ENCODE measurements at regions not wholly inside any gene's neighbourhood (a gene's known extent, or its start where the extent isn't known, plus 50 kb on each side); places are given as distances from the start of the nearest gene placed in this dataset.

DNA sequence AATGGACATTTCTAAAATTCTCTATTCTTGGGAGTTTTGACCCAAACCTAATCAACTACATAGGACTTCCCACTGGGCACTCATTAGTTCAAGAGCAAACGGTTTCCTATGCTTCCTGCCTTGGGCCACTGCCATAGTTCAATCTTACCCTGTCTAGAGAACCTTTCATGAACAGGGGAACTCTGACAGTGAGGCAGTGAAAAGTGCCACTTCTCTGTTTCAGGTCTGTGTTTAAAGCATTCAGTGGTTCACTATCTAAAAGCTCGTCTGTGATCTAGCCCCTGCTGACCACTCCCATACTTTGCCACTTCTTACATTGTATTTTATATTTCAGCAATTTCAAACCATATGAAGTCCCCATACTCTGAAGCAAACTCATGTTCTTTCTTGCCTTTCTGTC is 122.7 kb upstream of the IGF1 start:
- Histone ChIP-seq H2BK120ac (replicated peaks; ENCODE audit: low read depth, low read length) (no peak overlapping the region), H4K20me1 (replicated peaks in 1 of 2; ENCODE audit: control insufficient read depth in 1 of 2, insufficient read depth in 2 of 2, low read length in 2 of 2) (no peaks in the 10 kb centered on the region), H4K5ac (ENCODE audit: insufficient read length, low read depth, low read length) (no peak overlapping the region), H3K14ac (ENCODE audit: insufficient read length) (no peak overlapping the region), H2BK15ac (ENCODE audit: low read length) (no peak overlapping the region), H3K23me2 (ENCODE audit: low read depth, low read length) (no peaks in the 10 kb centered on the region), H3K4ac (replicated peaks; ENCODE audit: insufficient read length, low read depth, low read length) (no peak overlapping the region), H3K4me1 (replicated peaks in 1 of 4; ENCODE audit: control insufficient read depth in 3 of 4, insufficient read depth in 4 of 4, low read length in 3 of 4) (no peaks in the 10 kb centered on the region), H3K23ac (ENCODE audit: insufficient read length) (no peak overlapping the region), H3K27ac (ENCODE audit: low read depth, low read length) (no peak overlapping the region), H3K79me1 (ENCODE audit: low read depth, low read length) (no peaks in the 10 kb centered on the region), H4K8ac (ENCODE audit: extremely low read depth, insufficient read depth, low read length) (no peak overlapping the region), H2AFZ (ENCODE audit: low read length) (no peak overlapping the region), H3K18ac (ENCODE audit: extremely low read depth, low read length) (no peak overlapping the region), H2BK20ac (ENCODE audit: low read length) (no peak overlapping the region), H2AK5ac (ENCODE audit: low read depth, low read length) (no peak overlapping the region), H3K9ac (replicated peaks in 1 of 4; ENCODE audit: extremely low read depth in 1 of 4, low read depth in 3 of 4, low read length in 3 of 4) (no peak overlapping the region), H4K91ac (replicated peaks; ENCODE audit: insufficient read length, low read length) (no peak overlapping the region), H3K27me3 (replicated peaks in 1 of 4; ENCODE audit: control insufficient read depth in 3 of 4, extremely low read depth in 1 of 4, insufficient read depth in 3 of 4, low read length in 3 of 4) (no peaks in the 10 kb centered on the region), H3K4me2 (ENCODE audit: insufficient read depth in 1 of 2, low read depth in 2 of 2, low read length in 2 of 2) (no peak overlapping the region), H2BK5ac (ENCODE audit: low read depth, low read length) (no peak overlapping the region), H3K36me3 (ENCODE audit: control insufficient read depth in 2 of 4, insufficient read depth in 4 of 4, low read length in 3 of 4) (no peaks in the 10 kb centered on the region), H3K79me2 (ENCODE audit: control insufficient read depth in 1 of 2, insufficient read depth in 2 of 2, low read length in 2 of 2) (no peaks in the 10 kb centered on the region), H3K4me3 (ENCODE audit: extremely low read depth in 1 of 4, insufficient read depth in 2 of 4, low read depth in 3 of 4, low read length in 4 of 4) (no peak overlapping the region), H3K9me3 (ENCODE audit: insufficient read depth in 2 of 2, low read depth in 1 of 2, low read length in 1 of 2) (no peaks in the 10 kb centered on the region), H2BK12ac (ENCODE audit: low read depth, low read length) (no peak overlapping the region), H3K56ac (replicated peaks; ENCODE audit: insufficient read length, low read depth, low read length) (no peak overlapping the region)
- TF ChIP-seq ASH2L (IDR thresholded peaks at IDR 0.05; ENCODE audit: low read length), result no peak
- TF ChIP-seq MAFK (IDR thresholded peaks at IDR 0.05; ENCODE audit: low read depth, low read length), result no peak
- TF ChIP-seq, protein P1, sequence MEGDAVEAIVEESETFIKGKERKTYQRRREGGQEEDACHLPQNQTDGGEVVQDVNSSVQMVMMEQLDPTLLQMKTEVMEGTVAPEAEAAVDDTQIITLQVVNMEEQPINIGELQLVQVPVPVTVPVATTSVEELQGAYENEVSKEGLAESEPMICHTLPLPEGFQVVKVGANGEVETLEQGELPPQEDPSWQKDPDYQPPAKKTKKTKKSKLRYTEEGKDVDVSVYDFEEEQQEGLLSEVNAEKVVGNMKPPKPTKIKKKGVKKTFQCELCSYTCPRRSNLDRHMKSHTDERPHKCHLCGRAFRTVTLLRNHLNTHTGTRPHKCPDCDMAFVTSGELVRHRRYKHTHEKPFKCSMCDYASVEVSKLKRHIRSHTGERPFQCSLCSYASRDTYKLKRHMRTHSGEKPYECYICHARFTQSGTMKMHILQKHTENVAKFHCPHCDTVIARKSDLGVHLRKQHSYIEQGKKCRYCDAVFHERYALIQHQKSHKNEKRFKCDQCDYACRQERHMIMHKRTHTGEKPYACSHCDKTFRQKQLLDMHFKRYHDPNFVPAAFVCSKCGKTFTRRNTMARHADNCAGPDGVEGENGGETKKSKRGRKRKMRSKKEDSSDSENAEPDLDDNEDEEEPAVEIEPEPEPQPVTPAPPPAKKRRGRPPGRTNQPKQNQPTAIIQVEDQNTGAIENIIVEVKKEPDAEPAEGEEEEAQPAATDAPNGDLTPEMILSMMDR (IDR thresholded peaks at IDR 0.05; ENCODE audit: control extremely low read depth in 1 of 3, insufficient read depth in 1 of 3, low read depth in 1 of 3, low read length in 3 of 3), result no peak
- ChIA-PET POLR2A (ENCODE audit: partially characterized antibody) (no interaction called here), CTCF (ENCODE audit: partially characterized antibody) (no interaction called here)
- WGBS, 2 experiments (ENCODE audit: extremely low coverage in 1 of 2, insufficient coverage in 1 of 2, insufficient read length in 1 of 2, insufficient replicate concordance in 2 of 2, low coverage in 1 of 2, low lambda C conversion rate in 2 of 2, missing lambda C conversion rate in 1 of 2), result 97% methylated on average over 2 of the region's 2 CpGs; no CpG with 5 or more reads in 1 of the 2 experiments
- DNase-seq (ENCODE audit: low read depth in 1 of 2, low spot score in 2 of 2), result no peak
- no peak for FAIRE-seq

Data from H1 (cell line).